Suppressor macrophage treated with lipopolysaccharide for 1 hour (primary cell): ENCODE measurements at regions not wholly inside any gene's neighbourhood (a gene's known extent, or its start where the extent isn't known, plus 50 kb on each side); places are given as distances from the start of the nearest gene placed in this dataset.
A peak's percentile ranks its signal among the peaks of the same experiment; 100 is the strongest.
"Not testable (repeated sequence)": the region's sequence is repeated elsewhere in the genome, so short reads cannot be mapped to it uniquely, and the experiment has no call there.

Source experiments
- DNase-seq, 3 donors: peaks; one replicate each; pipeline ENCODE4 v3.0.0-alpha.2; 2020 to 2022

- peak; percentile 29 to 66 (median 62) for DNase-seq
These were observed 1131.9 kb downstream of the TMEM121 start for GRCh38 chr14:106658066-106658860.

GRCh38 chr14:106661561-106661960 lies 1135.2 kb downstream of the TMEM121 start:
- DNase-seq = peak; percentile 82 to 89 (median 85)

- peak; percentile 83 to 94 (median 90) for DNase-seq
These were observed 1136.7 kb downstream of the TMEM121 start for GRCh38 chr14:106662936-106663550.

- peak; percentile 52 to 84 (median 71) for DNase-seq
These were observed 1137.5 kb downstream of the TMEM121 start for GRCh38 chr14:106663805-106664410.

GRCh38 chr14:106665814-106666213 lies 1139.4 kb downstream of the TMEM121 start:
- DNase-seq = peak in 1 of 3 donors; percentile 19

GRCh38 chr14:106666341-106666740 lies 1140.0 kb downstream of the TMEM121 start:
- DNase-seq = no peak

GRCh38 chr14:106670011-106670410 lies 1143.6 kb downstream of the TMEM121 start:
- no peak for DNase-seq

GRCh38 chr14:106674093-106674492 lies 1147.7 kb downstream of the TMEM121 start:
- not testable (repeated sequence) for DNase-seq

GRCh38 chr14:106674509-106675125 lies 1148.2 kb downstream of the TMEM121 start:
- DNase-seq = peak in 1 of 3 donors; percentile 23

GRCh38 chr14:106675716-106676115 lies 1149.3 kb downstream of the TMEM121 start:
- DNase-seq = not testable (repeated sequence)

- no peak for DNase-seq
These were observed 1153.4 kb downstream of the TMEM121 start for GRCh38 chr14:106679776-106680175.

GRCh38 chr14:106681161-106681560 lies 1154.8 kb downstream of the TMEM121 start:
- DNase-seq = no peak

GRCh38 chr14:106681568-106681967 lies 1155.2 kb downstream of the TMEM121 start:
- DNase-seq = no peak

GRCh38 chr14:106683631-106684030 lies 1157.2 kb downstream of the TMEM121 start:
- DNase-seq = no peak

- no peak for DNase-seq
These were observed 1160.2 kb downstream of the TMEM121 start for GRCh38 chr14:106686533-106686932.

- DNase-seq = no peak
These were observed 1164.0 kb downstream of the TMEM121 start for GRCh38 chr14:106690333-106690891.

GRCh38 chr14:106691601-106692291 lies 1165.4 kb downstream of the TMEM121 start:
- DNase-seq = peak; percentile 61 to 86 (median 76)

- peak; percentile 60 to 85 (median 76) for DNase-seq
These were observed 1168.4 kb downstream of the TMEM121 start for GRCh38 chr14:106694638-106695393.

- DNase-seq = peak in 1 of 3 donors; percentile 5
These were observed 1172.4 kb downstream of the TMEM121 start for GRCh38 chr14:106698620-106699267.

GRCh38 chr14:106703651-106704050 lies 1177.3 kb downstream of the TMEM121 start:
- not testable (repeated sequence) for DNase-seq

GRCh38 chr14:106706488-106706887 lies 1180.1 kb downstream of the TMEM121 start:
- peak in 1 of 3 donors; percentile 10 for DNase-seq
